HEK293T (cell line): ENCODE measurements at regions not wholly inside any gene's neighbourhood (a gene's known extent, or its start where the extent isn't known, plus 50 kb on each side); places are given as distances from the start of the nearest gene placed in this dataset.

Experiments used
- ELF4 ChIP-seq: fragments of 450-650 bp; IDR thresholded peaks from 2 replicates; pipeline ENCODE4 v1.6.1; 2017; ENCODE audit warnings: antibody characterized with exemption
- SUZ12 ChIP-seq: fragments of 450-650 bp; IDR thresholded peaks from 2 replicates; pipeline ENCODE4 v1.6.1; 2016; ENCODE audit warnings: mild to moderate bottlenecking

DNA sequence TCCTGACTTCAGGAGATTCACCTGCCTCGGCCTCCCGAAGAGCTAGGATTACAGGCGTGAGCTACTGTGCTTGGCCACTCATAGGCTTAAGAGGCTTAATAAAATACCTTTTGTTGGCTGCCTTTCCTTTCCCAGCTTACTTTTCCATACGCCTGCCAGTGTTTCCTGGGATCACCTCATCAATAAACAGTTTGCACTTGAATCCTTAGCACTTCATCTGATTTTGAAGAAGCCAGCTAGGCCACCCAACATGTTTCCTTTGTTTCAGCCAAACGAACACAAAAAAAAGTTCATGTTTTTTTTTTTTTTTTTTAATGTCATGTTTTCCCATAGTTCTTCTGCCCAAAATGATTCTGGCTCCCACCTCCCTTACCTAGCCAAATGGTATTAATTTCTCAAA is 92.3 kb downstream of the RAP2B start:
- TF ChIP-seq SUZ12: no peak
- TF ChIP-seq ELF4: no peak
